Naive B cell (primary cell): ENCODE measurements at regions not wholly inside any gene's neighbourhood (a gene's known extent, or its start where the extent isn't known, plus 50 kb on each side); places are given as distances from the start of the nearest gene placed in this dataset.

Source experiments
- ATAC-seq, 2 donors: fragments of 150-1000 bp; cut with Tn5 transposase; 2 replicates each; pipeline ENCODE4 v1.10.0; 2021; ENCODE audit warnings: low read depth in 2 of 2, mild to moderate bottlenecking in 2 of 2, moderate library complexity in 2 of 2
- DNase-seq: peaks from one replicate; pipeline ENCODE4 v3.0.0; 2022
- H3K27ac Mint-ChIP-seq, 6 donors: one replicate each; pipeline ENCODE4 v1.8.0; 2020 to 2022; ENCODE audit warnings: mild to moderate bottlenecking in 6 of 6, mixed read lengths in 6 of 6, moderate library complexity in 5 of 6, inconsistent platforms in 2 of 6
- H3K27me3 Mint-ChIP-seq, 3 donors: one replicate each; pipeline ENCODE4 v1.8.0; 2021 to 2022; ENCODE audit warnings: mixed read lengths in 3 of 3, mild to moderate bottlenecking in 1 of 3
- H3K36me3 Mint-ChIP-seq, 2 donors: one replicate each; pipeline ENCODE4 v1.8.0; 2020 to 2022; ENCODE audit warnings: mixed read lengths in 2 of 2, inconsistent platforms in 1 of 2, mild to moderate bottlenecking in 1 of 2
- H3K4me1 Mint-ChIP-seq, 3 donors: one replicate each; pipeline ENCODE4 v1.8.0; 2020 to 2022; ENCODE audit warnings: mixed read lengths in 3 of 3, inconsistent platforms in 1 of 3, mild to moderate bottlenecking in 1 of 3, moderate library complexity in 1 of 3
- H3K4me3 Mint-ChIP-seq, 8 donors: one replicate each; pipeline ENCODE4 v1.8.0; 2020 to 2022; ENCODE audit warnings: mild to moderate bottlenecking in 8 of 8, mixed read lengths in 8 of 8, moderate library complexity in 8 of 8, inconsistent platforms in 2 of 8
- H3K9me3 Mint-ChIP-seq, 7 donors: one replicate each; pipeline ENCODE4 v1.8.0; 2020 to 2022; ENCODE audit warnings: mixed read lengths in 7 of 7, mild to moderate bottlenecking in 5 of 7, inconsistent platforms in 2 of 7, moderate library complexity in 1 of 7

- ATAC-seq (no peak), DNase-seq (no peak)
- H3K27ac Mint-ChIP-seq, result no peak overlapping the region
- H3K27me3 Mint-ChIP-seq, result no peaks in the 10 kb centered on the region
- H3K4me1 Mint-ChIP-seq, result no peaks in the 10 kb centered on the region
- peaks cover 0 to 18% (median 0%) of the 10 kb centered on the region in 7 donors for H3K9me3 Mint-ChIP-seq
- no peak overlapping the region for H3K4me3 Mint-ChIP-seq
- no peaks in the 10 kb centered on the region for H3K36me3 Mint-ChIP-seq
Observed at GRCh38 chr15:95845862-95846515, 484.5 kb upstream of the NR2F2 start.

GRCh38 chr15:95848126-95848525 is 482.4 kb upstream of the NR2F2 start:
- no peaks in the 10 kb centered on the region for H3K36me3 Mint-ChIP-seq
- H3K27me3 Mint-ChIP-seq, result no peaks in the 10 kb centered on the region
- H3K27ac Mint-ChIP-seq, result no peak overlapping the region
- DNase-seq (no peak), ATAC-seq (no peak)
- peaks cover 0 to 17% (median 0%) of the 10 kb centered on the region in 7 donors for H3K9me3 Mint-ChIP-seq
- H3K4me1 Mint-ChIP-seq, result no peaks in the 10 kb centered on the region
- no peak overlapping the region for H3K4me3 Mint-ChIP-seq

- Mint-ChIP-seq H3K9me3 (peaks cover 0 to 12% (median 0%) of the 10 kb centered on the region in 7 donors), H3K4me1 (no peaks in the 10 kb centered on the region), H3K36me3 (no peaks in the 10 kb centered on the region), H3K27ac (no peak overlapping the region), H3K27me3 (no peaks in the 10 kb centered on the region), H3K4me3 (no peak overlapping the region)
- DNase-seq (no peak), ATAC-seq (no peak)
Observed at GRCh38 chr15:95850837-95851236, 479.7 kb upstream of the NR2F2 start.

- no peak for ATAC-seq
- Mint-ChIP-seq H3K9me3 (peaks cover 0 to 8% (median 0%) of the 10 kb centered on the region in 7 donors), H3K27me3 (no peaks in the 10 kb centered on the region)
Observed at GRCh38 chr15:95853350-95853749, 477.1 kb upstream of the NR2F2 start.

GRCh38 chr15:95857124-95857757 is 473.3 kb upstream of the NR2F2 start:
- Mint-ChIP-seq H3K36me3 (no peaks in the 10 kb centered on the region), H3K4me1 (no peaks in the 10 kb centered on the region), H3K4me3 (no peak overlapping the region), H3K27me3 (no peaks in the 10 kb centered on the region), H3K9me3 (peaks cover 0 to 4% (median 0%) of the 10 kb centered on the region in 7 donors), H3K27ac (no peak overlapping the region)
- no peak for DNase-seq
- ATAC-seq, result no peak

More at GRCh38 chr15:95853350-95853749, 477.1 kb upstream of the NR2F2 start:
- Mint-ChIP-seq H3K36me3 (no peaks in the 10 kb centered on the region), H3K4me3 (no peak overlapping the region), H3K27ac (no peak overlapping the region), H3K4me1 (no peaks in the 10 kb centered on the region)
- DNase-seq, result no peak

- Mint-ChIP-seq H3K27ac (no peak overlapping the region), H3K4me3 (no peak overlapping the region), H3K4me1 (no peaks in the 10 kb centered on the region), H3K27me3 (no peaks in the 10 kb centered on the region), H3K9me3 (peaks cover 0 to 4% (median 0%) of the 10 kb centered on the region in 7 donors), H3K36me3 (no peaks in the 10 kb centered on the region)
- no peak for ATAC-seq
- no peak for DNase-seq
Observed at GRCh38 chr15:95857758-95858157, 472.7 kb upstream of the NR2F2 start.

GRCh38 chr15:95860406-95860805 is 470.1 kb upstream of the NR2F2 start:
- ATAC-seq, result no peak
- H3K9me3 Mint-ChIP-seq, result peaks cover 0 to 4% (median 0%) of the 10 kb centered on the region in 7 donors
- no peak overlapping the region for H3K27ac Mint-ChIP-seq
- no peak for DNase-seq
- H3K4me3 Mint-ChIP-seq, result no peak overlapping the region
- H3K4me1 Mint-ChIP-seq, result no peaks in the 10 kb centered on the region
- no peaks in the 10 kb centered on the region for H3K36me3 Mint-ChIP-seq
- no peaks in the 10 kb centered on the region for H3K27me3 Mint-ChIP-seq

GRCh38 chr15:95864467-95864886 is 466.0 kb upstream of the NR2F2 start:
- no peak for ATAC-seq
- Mint-ChIP-seq H3K4me1 (no peaks in the 10 kb centered on the region), H3K27me3 (no peaks in the 10 kb centered on the region), H3K9me3 (peaks cover 0 to 3% (median 0%) of the 10 kb centered on the region in 7 donors), H3K4me3 (no peak overlapping the region), H3K36me3 (no peaks in the 10 kb centered on the region), H3K27ac (no peak overlapping the region)
- no peak for DNase-seq

- Mint-ChIP-seq H3K4me1 (no peaks in the 10 kb centered on the region), H3K4me3 (no peak overlapping the region), H3K27ac (no peak overlapping the region), H3K27me3 (no peaks in the 10 kb centered on the region), H3K9me3 (peaks cover 0 to 2% (median 0%) of the 10 kb centered on the region in 7 donors), H3K36me3 (no peaks in the 10 kb centered on the region)
- DNase-seq (no peak), ATAC-seq (no peak)
Observed at GRCh38 chr15:95865330-95865739, 465.2 kb upstream of the NR2F2 start.

GRCh38 chr15:95866711-95867440 is 463.6 kb upstream of the NR2F2 start:
- DNase-seq, result no peak
- Mint-ChIP-seq H3K9me3 (no peaks in the 10 kb centered on the region), H3K27ac (no peak overlapping the region), H3K4me3 (no peak overlapping the region), H3K36me3 (no peaks in the 10 kb centered on the region), H3K4me1 (no peaks in the 10 kb centered on the region), H3K27me3 (no peaks in the 10 kb centered on the region)
- ATAC-seq, result no peak

- DNase-seq (no peak), ATAC-seq (no peak)
- H3K9me3 Mint-ChIP-seq, result no peaks in the 10 kb centered on the region
- no peak overlapping the region for H3K4me3 Mint-ChIP-seq
- H3K36me3 Mint-ChIP-seq, result no peaks in the 10 kb centered on the region
- no peak overlapping the region for H3K27ac Mint-ChIP-seq
- no peaks in the 10 kb centered on the region for H3K4me1 Mint-ChIP-seq
- no peaks in the 10 kb centered on the region for H3K27me3 Mint-ChIP-seq
Observed at GRCh38 chr15:95868450-95868849, 462.1 kb upstream of the NR2F2 start.

GRCh38 chr15:95868970-95869369 is 461.5 kb upstream of the NR2F2 start:
- Mint-ChIP-seq H3K4me3 (no peak overlapping the region), H3K27ac (no peak overlapping the region), H3K36me3 (no peaks in the 10 kb centered on the region), H3K4me1 (no peaks in the 10 kb centered on the region), H3K27me3 (no peaks in the 10 kb centered on the region), H3K9me3 (no peaks in the 10 kb centered on the region)
- ATAC-seq, result no peak
- no peak for DNase-seq

- no peak overlapping the region for H3K27ac Mint-ChIP-seq
- no peaks in the 10 kb centered on the region for H3K9me3 Mint-ChIP-seq
- no peak overlapping the region for H3K4me3 Mint-ChIP-seq
- DNase-seq (no peak), ATAC-seq (no peak)
- no peaks in the 10 kb centered on the region for H3K36me3 Mint-ChIP-seq
- no peaks in the 10 kb centered on the region for H3K27me3 Mint-ChIP-seq
- H3K4me1 Mint-ChIP-seq, result no peaks in the 10 kb centered on the region
Observed at GRCh38 chr15:95869920-95870319, 460.6 kb upstream of the NR2F2 start.

GRCh38 chr15:95872366-95872771 is 458.1 kb upstream of the NR2F2 start:
- no peak overlapping the region for H3K27ac Mint-ChIP-seq
- H3K4me3 Mint-ChIP-seq, result no peak overlapping the region
- H3K4me1 Mint-ChIP-seq, result no peaks in the 10 kb centered on the region
- no peak for DNase-seq
- H3K9me3 Mint-ChIP-seq, result peaks cover 0 to 2% (median 0%) of the 10 kb centered on the region in 7 donors
- no peaks in the 10 kb centered on the region for H3K27me3 Mint-ChIP-seq
- no peaks in the 10 kb centered on the region for H3K36me3 Mint-ChIP-seq
- no peak for ATAC-seq
